Esophagus squamous epithelium (tissue), 4 donors: ENCODE measurements at regions not wholly inside any gene's neighbourhood (a gene's known extent, or its start where the extent isn't known, plus 50 kb on each side); places are given as distances from the start of the nearest gene placed in this dataset.

ENCODE experiments used
- POLR2A ChIP-seq, 4 donors: fragments of 450-650 bp; IDR thresholded peaks; one replicate each; pipeline ENCODE4 v1.6.1; 2017; ENCODE audit warnings: antibody characterized with exemption in 4 of 4, mild to moderate bottlenecking in 4 of 4, moderate library complexity in 3 of 4
- TF ChIP-seq, protein P1 (sequence below), 6 experiments: fragments of 450-650 bp in 4 of 6; fragments of 200-600 bp in 2 of 6; sonication (generic) in 2 of 6; IDR thresholded peaks; one replicate each; pipeline ENCODE4 v1.5.1; 2016 to 2019; ENCODE audit warnings: antibody characterized with exemption in 6 of 6, mild to moderate bottlenecking in 4 of 6, moderate library complexity in 4 of 6

DNA sequence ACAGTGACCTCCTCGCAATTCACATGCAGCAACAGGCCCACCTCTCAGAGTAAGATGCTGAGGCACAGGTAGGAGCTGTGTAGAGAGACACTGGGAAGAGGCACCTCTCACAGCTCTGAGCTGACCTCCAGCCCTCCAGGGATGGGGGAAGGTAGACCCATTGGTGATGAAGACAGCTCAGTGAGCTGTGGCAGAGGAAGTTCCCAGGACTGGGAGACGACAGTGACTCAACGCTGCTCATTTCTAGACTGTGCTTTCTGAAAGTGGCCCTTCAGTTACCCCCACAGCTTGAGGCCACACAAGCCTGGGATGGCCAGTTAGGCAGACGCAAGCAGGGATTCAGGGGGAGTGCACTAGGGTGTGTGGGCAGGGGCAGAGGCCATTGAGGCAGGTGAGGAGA lies 2073.2 kb downstream of the TP53TG3F start:
- TF ChIP-seq, protein P1, sequence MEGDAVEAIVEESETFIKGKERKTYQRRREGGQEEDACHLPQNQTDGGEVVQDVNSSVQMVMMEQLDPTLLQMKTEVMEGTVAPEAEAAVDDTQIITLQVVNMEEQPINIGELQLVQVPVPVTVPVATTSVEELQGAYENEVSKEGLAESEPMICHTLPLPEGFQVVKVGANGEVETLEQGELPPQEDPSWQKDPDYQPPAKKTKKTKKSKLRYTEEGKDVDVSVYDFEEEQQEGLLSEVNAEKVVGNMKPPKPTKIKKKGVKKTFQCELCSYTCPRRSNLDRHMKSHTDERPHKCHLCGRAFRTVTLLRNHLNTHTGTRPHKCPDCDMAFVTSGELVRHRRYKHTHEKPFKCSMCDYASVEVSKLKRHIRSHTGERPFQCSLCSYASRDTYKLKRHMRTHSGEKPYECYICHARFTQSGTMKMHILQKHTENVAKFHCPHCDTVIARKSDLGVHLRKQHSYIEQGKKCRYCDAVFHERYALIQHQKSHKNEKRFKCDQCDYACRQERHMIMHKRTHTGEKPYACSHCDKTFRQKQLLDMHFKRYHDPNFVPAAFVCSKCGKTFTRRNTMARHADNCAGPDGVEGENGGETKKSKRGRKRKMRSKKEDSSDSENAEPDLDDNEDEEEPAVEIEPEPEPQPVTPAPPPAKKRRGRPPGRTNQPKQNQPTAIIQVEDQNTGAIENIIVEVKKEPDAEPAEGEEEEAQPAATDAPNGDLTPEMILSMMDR (IDR thresholded peaks at IDR 0.05), result no peak
- no peak for TF ChIP-seq POLR2A (IDR thresholded peaks at IDR 0.05)
